HCT116 (cell line): ENCODE measurements at regions not wholly inside any gene's neighbourhood (a gene's known extent, or its start where the extent isn't known, plus 50 kb on each side); places are given as distances from the start of the nearest gene placed in this dataset.

Experiments used
- ATAC-seq: fragments of 200-7000 bp; cut with Tn5 transposase; 2 replicates; pipeline ENCODE4 v1.9.1; 2020; ENCODE audit warnings: mild to moderate bottlenecking, moderate library complexity
- BruUV-seq: library from RNA; stranded (reverse); fragments of 400-500 nt; replicated peaks from 2 replicates; lab custom pipeline; 2021; lab: Mats Ljungman, UMichigan
- CTCF ChIA-PET: fragments of 300-600 bp; sonication (Branson Sonifier 250); formaldehyde crosslinking; loops from one replicate; lab custom pipeline; 2021; ENCODE audit warnings: antibody characterized with exemption; lab: Charles Lee
- POLR2A ChIA-PET: fragments of 300-600, 350-600 bp; sonication (Branson Sonifier 250); formaldehyde crosslinking; loops from one replicate; lab custom pipeline; 2021; ENCODE audit warnings: antibody characterized with exemption; lab: Charles Lee
- RAD21 ChIA-PET, 2 experiments: fragments of 300-600 bp; sonication (Branson Sonifier 250); formaldehyde crosslinking; loops; one replicate each; lab custom pipeline; 2023; ENCODE audit warnings: low total read pairs in 2 of 2; ENCODE audit not compliant: uncharacterized antibody in 2 of 2, unreplicated experiment in 2 of 2, low non-redundant PET in 1 of 2; lab: Charles Lee
- DNase-seq: peaks from one replicate; pipeline ENCODE4 v3.0.0-alpha.2; 2010; ENCODE audit warnings: low read depth, low spot score
- H2AFZ ChIP-seq: fragments of 200-600 bp; shearing (Covaris generic), sonication (generic); 2 replicates; pipeline ENCODE4 v1.6.1; 2017; ENCODE audit warnings: low read depth, mixed run types, mixed read lengths, antibody characterized with exemption, low read length; ENCODE audit not compliant: poor library complexity, severe bottlenecking
- H3K27ac ChIP-seq: 2 replicates; pipeline ENCODE4 v1.5.1; 2012; ENCODE audit warnings: low read depth, low read length
- H3K27me3 ChIP-seq: fragments of 200-600 bp; sonication (generic); 2 replicates; pipeline ENCODE4 v1.6.1; 2016; ENCODE audit warnings: mixed run types, low read length, mixed read lengths; ENCODE audit not compliant: insufficient read depth
- H3K36me3 ChIP-seq, 2 experiments: fragments of 200-500 bp in 1 of 2; fragments of 200-600 bp in 1 of 2; sonication (Bioruptor generic) in 1 of 2; sonication (generic) in 1 of 2; 2 replicates each; pipeline versions ENCODE4 v1.5.1 to v1.6.1; 2014 to 2016; ENCODE audit warnings: low read length in 2 of 2, inconsistent platforms in 1 of 2, mixed read lengths in 1 of 2, mixed run types in 1 of 2; ENCODE audit not compliant: insufficient read depth in 2 of 2, control insufficient read depth in 1 of 2
- H3K4me1 ChIP-seq, 2 experiments: fragments of 200-600 bp in 1 of 2; sonication (generic) in 1 of 2; 2 replicates each; pipeline versions ENCODE4 v1.5.1 to v1.6.1; 2012 to 2017; ENCODE audit warnings: low read length in 2 of 2, inconsistent platforms in 1 of 2, mild to moderate bottlenecking in 1 of 2, mixed read lengths in 1 of 2, mixed run types in 1 of 2, moderate library complexity in 1 of 2; ENCODE audit not compliant: insufficient read depth in 2 of 2, control insufficient read depth in 1 of 2
- H3K4me2 ChIP-seq: fragments of 200-600 bp; sonication (generic); 2 replicates; pipeline ENCODE4 v1.6.1; 2017; ENCODE audit warnings: mixed run types, low read length, mixed read lengths
- H3K4me3 ChIP-seq, 2 experiments: fragments of 200-600 bp in 1 of 2; sonication (generic) in 1 of 2; replicated peaks in 1 of 2; 2 replicates each; pipeline ENCODE4 v1.5.1; 2011 to 2016; ENCODE audit warnings: low read length in 2 of 2, control low read depth in 1 of 2, low read depth in 1 of 2, mild to moderate bottlenecking in 1 of 2, mixed read lengths in 1 of 2, mixed run types in 1 of 2
- H3K79me2 ChIP-seq: fragments of 200-600 bp; sonication (generic); 2 replicates; pipeline ENCODE4 v1.6.1; 2017; ENCODE audit warnings: mild to moderate bottlenecking, mixed run types, low read length, moderate library complexity, mixed read lengths; ENCODE audit not compliant: insufficient read depth
- H3K9ac ChIP-seq: fragments of 200-600 bp; sonication (generic); 2 replicates; pipeline ENCODE4 v1.6.1; 2016; ENCODE audit warnings: low read length, mixed read lengths
- H3K9me2 ChIP-seq: fragments of 200-600 bp; sonication (generic), shearing (Covaris generic); 2 replicates; pipeline ENCODE4 v1.6.1; 2017; ENCODE audit warnings: mixed run types, mild to moderate bottlenecking, moderate library complexity; ENCODE audit not compliant: insufficient read depth
- H3K9me3 ChIP-seq, 2 experiments: fragments of 200-500 bp in 1 of 2; fragments of 200-600 bp in 1 of 2; sonication (Bioruptor generic) in 1 of 2; sonication (generic) in 1 of 2; 2 replicates each; pipeline ENCODE4 v1.6.1; 2014 to 2017; ENCODE audit warnings: low read length in 2 of 2, mixed read lengths in 2 of 2, inconsistent platforms in 1 of 2, low read depth in 1 of 2, mild to moderate bottlenecking in 1 of 2, mixed run types in 1 of 2, moderate library complexity in 1 of 2; ENCODE audit not compliant: control insufficient read depth in 1 of 2, insufficient read depth in 1 of 2
- H4K20me1 ChIP-seq: fragments of 200-600 bp; sonication (generic), shearing (Covaris generic); 2 replicates; pipeline ENCODE4 v1.6.1; 2017; ENCODE audit warnings: mixed run types, mild to moderate bottlenecking, moderate library complexity; ENCODE audit not compliant: insufficient read depth
- CEBPB ChIP-seq: IDR thresholded peaks from 2 replicates; pipeline ENCODE4 v1.6.1; 2012; ENCODE audit warnings: low read depth
- EGR1 ChIP-seq: IDR thresholded peaks from 2 replicates; pipeline ENCODE4 v1.6.1; 2012; ENCODE audit warnings: low read depth
- EZH2 ChIP-seq: fragments of 200-600 bp; sonication (generic); IDR thresholded peaks from 2 replicates; pipeline ENCODE4 v1.6.1; 2017; ENCODE audit warnings: antibody characterized with exemption, mixed run types
- EZH2phosphoT487 ChIP-seq: fragments of 200-600 bp; IDR thresholded peaks from 2 replicates; pipeline ENCODE4 v1.6.1; 2018; ENCODE audit warnings: antibody characterized with exemption, borderline replicate concordance
- JUND ChIP-seq: IDR thresholded peaks from 2 replicates; pipeline ENCODE4 v1.6.1; 2012
- MAX ChIP-seq: IDR thresholded peaks from 2 replicates; pipeline ENCODE4 v1.6.1; 2012
- POLR2A ChIP-seq: IDR thresholded peaks from 2 replicates; pipeline ENCODE4 v1.7.0; 2011; ENCODE audit warnings: borderline replicate concordance; ENCODE audit not compliant: insufficient read depth, insufficient read length; ENCODE audit errors: extremely low read depth
- POLR2AphosphoS5 ChIP-seq: IDR thresholded peaks from 2 replicates; pipeline ENCODE4 v1.6.1; 2011; ENCODE audit warnings: mild to moderate bottlenecking, low read depth, low read length, moderate library complexity
- RAD21 ChIP-seq: IDR thresholded peaks from 2 replicates; pipeline ENCODE4 v1.6.1; 2012; ENCODE audit warnings: low read depth, mild to moderate bottlenecking
- REST ChIP-seq: IDR thresholded peaks from 2 replicates; pipeline ENCODE4 v1.6.1; 2012; ENCODE audit warnings: low read depth
- SP1 ChIP-seq: IDR thresholded peaks from 2 replicates; pipeline ENCODE4 v1.6.1; 2012; ENCODE audit warnings: low read depth
- TCF7L2 ChIP-seq: IDR thresholded peaks from 2 replicates; pipeline ENCODE4 v1.7.0; 2011; ENCODE audit warnings: borderline replicate concordance, inconsistent platforms; ENCODE audit not compliant: insufficient read depth, insufficient read length; ENCODE audit errors: extremely low read depth
- YY1 ChIP-seq: IDR thresholded peaks from 2 replicates; pipeline ENCODE4 v1.6.1; 2011; ENCODE audit warnings: low read length, low read depth, moderate library complexity, mild to moderate bottlenecking; ENCODE audit not compliant: insufficient replicate concordance; ENCODE audit errors: extremely low read depth
- ZFX ChIP-seq: fragments of 450-650 bp; IDR thresholded peaks from 2 replicates; pipeline ENCODE4 v1.6.1; 2017
- ZNF274 ChIP-seq: fragments of 200-500 bp; sonication (Bioruptor generic); IDR thresholded peaks from 2 replicates; pipeline ENCODE4 v1.6.1; 2014; ENCODE audit warnings: mild to moderate bottlenecking, low read depth, low read length, inconsistent platforms
- intact Hi-C: fragments of 100-400 bp; cut with micrococcal nuclease; formaldehyde crosslinking; loops from 2 replicates; pipeline ENCODE4 v1.10.0; 2022

- Histone ChIP-seq H2AFZ (no peak overlapping the region), H3K36me3 (no peaks in the 10 kb centered on the region), H3K4me3 (no peak overlapping the region), H3K27ac (no peak overlapping the region), H3K79me2 (no peaks in the 10 kb centered on the region), H3K4me1 (no peaks in the 10 kb centered on the region), H3K9ac (no peak overlapping the region), H3K9me2 (no peaks in the 10 kb centered on the region), H3K27me3 (no peaks in the 10 kb centered on the region), H4K20me1 (no peaks in the 10 kb centered on the region), H3K4me2 (no peak overlapping the region), H3K9me3 (peaks cover 0 to 15% of the 10 kb centered on the region in 2 experiments; a peak in 2 of 4 replicates)
- no TSS peak for BruUV-seq
- DNase-seq (no peak), ATAC-seq (no peak)
- RAD21 ChIA-PET, result no interaction called here
- POLR2A ChIA-PET, result no interaction called here
- CTCF ChIA-PET, result no interaction called here
- intact Hi-C loops, result no loop called here
- TF ChIP-seq EZH2phosphoT487 (no peak), ZNF274 (no peak), CEBPB (no peak), EGR1 (no peak), ZFX (no peak), RAD21 (no peak)
Measured at GRCh38 chr2:78145997-78146722, 624.0 kb upstream of the LRRTM4 start.

GRCh38 chr2:78147466-78147865 lies 625.3 kb upstream of the LRRTM4 start:
- Histone ChIP-seq H3K27me3 (no peaks in the 10 kb centered on the region), H3K27ac (no peak overlapping the region), H3K79me2 (no peaks in the 10 kb centered on the region), H3K9me2 (no peaks in the 10 kb centered on the region), H3K4me2 (no peak overlapping the region), H3K4me3 (no peak overlapping the region), H3K36me3 (no peaks in the 10 kb centered on the region), H2AFZ (no peak overlapping the region), H3K9me3 (peaks cover 0 to 12% of the 10 kb centered on the region in 2 experiments; a peak in 2 of 4 replicates), H3K9ac (no peak overlapping the region), H3K4me1 (no peaks in the 10 kb centered on the region), H4K20me1 (no peaks in the 10 kb centered on the region)
- ATAC-seq (no peak), DNase-seq (no peak)
- CTCF ChIA-PET, result no interaction called here
- POLR2A ChIA-PET, result no interaction called here
- intact Hi-C loops, result no loop called here
- RAD21 ChIA-PET, result no interaction called here
- no TSS peak for BruUV-seq
- TF ChIP-seq POLR2A (no peak), CEBPB (no peak), JUND (no peak), POLR2AphosphoS5 (no peak), TCF7L2 (no peak), SP1 (no peak), MAX (no peak), ZFX (no peak), YY1 (no peak), EZH2 (no peak), ZNF274 (no peak), REST (no peak)
